B cell (primary cell): ENCODE measurements at regions not wholly inside any gene's neighbourhood (a gene's known extent, or its start where the extent isn't known, plus 50 kb on each side); places are given as distances from the start of the nearest gene placed in this dataset.

Source experiments
- ATAC-seq: fragments of 200-7000 bp; cut with Tn5 transposase; one replicate; pipeline ENCODE4 v1.10.0; 2021; ENCODE audit warnings: low read depth, mild to moderate bottlenecking, moderate number of reproducible peaks, moderate library complexity
- CTCF ChIA-PET: fragments of 350-600 bp; sonication (Branson Sonifier 250); formaldehyde crosslinking; loops from one replicate; lab custom pipeline; 2021; ENCODE audit warnings: antibody characterized with exemption, inconsistent platforms; lab: Charles Lee
- POLR2A ChIA-PET: fragments of 350-600 bp; sonication (Branson Sonifier 250); formaldehyde crosslinking; loops from one replicate; lab custom pipeline; 2021; ENCODE audit warnings: antibody characterized with exemption; lab: Charles Lee
- DNase-seq: peaks from one replicate; pipeline ENCODE4 v3.0.0; 2013
- H2AFZ ChIP-seq: 2 replicates; pipeline ENCODE4 v1.6.1; 2012; ENCODE audit warnings: mild to moderate bottlenecking, low read depth, low read length; ENCODE audit not compliant: insufficient read depth, poor library complexity, severe bottlenecking
- H3K27ac ChIP-seq, 2 donors: 1 replicate in 1 of 2; 2 replicates in 1 of 2; pipeline ENCODE4 v1.5.1; 2012 to 2013; ENCODE audit warnings: low read length in 2 of 2, mild to moderate bottlenecking in 2 of 2, moderate library complexity in 1 of 2
- H3K27me3 ChIP-seq, 4 experiments: fragments of 200-600 bp in 1 of 4; sonication (generic) in 1 of 4; replicated peaks in 1 of 4; 1 replicate in 2 of 4; 2 replicates in 2 of 4; pipeline versions ENCODE4 v1.6.1 to v1.7.0; 2013 to 2016; ENCODE audit warnings: low read length in 3 of 4, mild to moderate bottlenecking in 2 of 4, mixed read lengths in 1 of 4, moderate library complexity in 1 of 4; ENCODE audit not compliant: insufficient read depth in 4 of 4, control insufficient read depth in 3 of 4; ENCODE audit errors: control extremely low read depth in 1 of 4
- H3K36me3 ChIP-seq, 2 experiments: replicated peaks in 1 of 2; 1 replicate in 1 of 2; 2 replicates in 1 of 2; pipeline versions ENCODE4 v1.6.1 to v1.7.1; 2013; ENCODE audit warnings: low read length in 1 of 2; ENCODE audit not compliant: insufficient read depth in 2 of 2, control insufficient read depth in 1 of 2; ENCODE audit errors: control extremely low read depth in 1 of 2, extremely low read depth in 1 of 2
- H3K4me1 ChIP-seq, 2 donors: fragments of 200-600 bp in 1 of 2; sonication (generic) in 1 of 2; 1 replicate in 1 of 2; 2 replicates in 1 of 2; pipeline versions ENCODE4 v1.5.1 to v1.6.1; 2013 to 2017; ENCODE audit warnings: low read length in 2 of 2; ENCODE audit not compliant: control insufficient read depth in 2 of 2, insufficient read depth in 2 of 2
- H3K4me2 ChIP-seq: replicated peaks from 2 replicates; pipeline ENCODE3; 2012; ENCODE audit warnings: mild to moderate bottlenecking, low read depth, low read length; ENCODE audit not compliant: poor library complexity, severe bottlenecking
- H3K4me3 ChIP-seq, 5 experiments: fragments of 200-600 bp in 1 of 5; sonication (generic) in 1 of 5; 1 replicate in 3 of 5; 2 replicates in 2 of 5; pipeline versions ENCODE4 v1.5.1 to v1.7.0; 2011 to 2016; ENCODE audit warnings: low read length in 4 of 5, mild to moderate bottlenecking in 4 of 5, low read depth in 2 of 5, control low read depth in 1 of 5, moderate library complexity in 1 of 5; ENCODE audit not compliant: insufficient read depth in 1 of 5; ENCODE audit errors: control extremely low read depth in 1 of 5, extremely low read depth in 1 of 5
- H3K79me2 ChIP-seq: fragments of 200-600 bp; sonication (generic); one replicate; pipeline ENCODE4 v1.6.0; 2016; ENCODE audit warnings: low read length; ENCODE audit not compliant: control insufficient read depth, insufficient read depth
- H3K9ac ChIP-seq: fragments of 200-600 bp; sonication (generic); 2 replicates; pipeline ENCODE4 v1.6.1; 2017; ENCODE audit warnings: mild to moderate bottlenecking, low read length, moderate library complexity
- H3K9me3 ChIP-seq, 3 donors: one replicate each; pipeline versions ENCODE4 v1.6.1 to v1.7.1; 2013; ENCODE audit warnings: low read length in 2 of 3; ENCODE audit not compliant: control insufficient read depth in 2 of 3, insufficient read depth in 1 of 3; ENCODE audit errors: control extremely low read depth in 1 of 3
- H4K20me1 ChIP-seq: 2 replicates; pipeline ENCODE4 v1.6.0; 2012; ENCODE audit warnings: mild to moderate bottlenecking, low read length; ENCODE audit not compliant: insufficient read depth, control insufficient read depth, poor library complexity, severe bottlenecking
- H3K27ac Mint-ChIP-seq: one replicate; pipeline ENCODE4 v1.8.0; 2021; ENCODE audit warnings: mixed read lengths
- H3K27me3 Mint-ChIP-seq: one replicate; pipeline ENCODE4 v1.8.0; 2021; ENCODE audit warnings: mixed read lengths
- H3K4me1 Mint-ChIP-seq: one replicate; pipeline ENCODE4 v1.8.0; 2021; ENCODE audit warnings: mixed read lengths
- H3K4me3 Mint-ChIP-seq: one replicate; pipeline ENCODE4 v1.8.0; 2021; ENCODE audit warnings: mixed read lengths
- H3K9me3 Mint-ChIP-seq: one replicate; pipeline ENCODE4 v1.8.0; 2022; ENCODE audit warnings: mixed read lengths; ENCODE audit not compliant: insufficient read depth
- EZH2 ChIP-seq: IDR thresholded peaks from 2 replicates; pipeline ENCODE4 v1.6.1; 2012; ENCODE audit warnings: borderline replicate concordance, low read depth, mild to moderate bottlenecking, moderate library complexity, low read length; ENCODE audit not compliant: insufficient read depth, poor library complexity, severe bottlenecking
- WGBS: methylation state at CpG from one replicate; pipeline ENCODE4 v1.1.5; 2013; ENCODE audit warnings: missing lambda C conversion rate; ENCODE audit not compliant: insufficient coverage; 5-methylcytosine and 5-hydroxymethylcytosine counted together
- intact Hi-C: fragments of 100-400 bp; cut with micrococcal nuclease; formaldehyde crosslinking; loops from one replicate; pipeline ENCODE4 v1.10.0; 2022
- TF ChIP-seq, protein P1 (sequence below): fragments of 200-600 bp; IDR thresholded peaks from one replicate; pipeline ENCODE4 v1.8.0; 2022; ENCODE audit warnings: antibody characterized with exemption, mild to moderate bottlenecking

DNA sequence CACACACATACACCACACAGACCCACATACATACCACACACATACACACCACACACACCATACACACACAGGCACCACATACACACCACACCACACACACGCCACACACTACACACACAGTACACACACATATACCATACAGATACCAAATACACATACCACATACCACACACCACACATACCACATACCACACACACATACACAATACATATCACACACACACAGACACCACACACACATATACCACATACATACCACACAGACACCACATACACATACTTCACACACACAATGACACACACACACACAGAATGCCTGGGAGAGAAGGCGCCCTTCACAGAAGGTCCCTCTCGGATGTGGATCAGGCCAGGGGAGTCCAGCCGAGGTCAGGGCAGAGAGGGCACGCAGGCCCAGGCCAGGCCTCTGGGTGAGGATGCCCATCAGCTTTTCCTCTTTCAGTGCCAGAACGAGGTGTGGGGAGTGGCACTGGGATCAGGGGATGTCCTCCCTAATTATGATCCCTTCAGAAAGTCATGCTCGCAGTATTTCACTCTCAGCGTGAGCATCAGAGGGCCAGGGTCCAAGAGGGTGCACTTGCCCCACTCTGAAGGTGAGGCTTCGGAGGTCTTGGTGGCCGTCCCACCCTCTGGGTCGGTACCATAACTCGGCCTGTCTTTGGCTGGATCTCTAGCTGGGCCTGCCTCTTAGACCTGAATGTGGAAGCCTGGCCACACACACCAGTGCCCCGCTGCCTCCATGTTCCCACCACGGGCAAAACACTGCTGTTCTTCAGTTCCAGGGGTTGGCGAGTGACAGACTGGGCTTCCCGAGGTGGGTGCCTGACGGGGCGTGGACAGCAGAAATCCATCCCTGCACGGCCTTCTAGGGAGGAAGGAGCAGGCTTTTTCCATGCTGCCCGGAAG is 70.6 kb upstream of the ODC1 start:
- H3K27ac ChIP-seq: no peak overlapping the region
- WGBS: 93% methylated on average over 19 of the region's 20 CpGs
- ATAC-seq (no peak), DNase-seq (no peak)
- no peaks in the 10 kb centered on the region for H3K27me3 ChIP-seq
- H3K4me2 ChIP-seq: no peak overlapping the region
- peaks cover 0 to 24% (median 18%) of the 10 kb centered on the region in 3 donors for H3K9me3 ChIP-seq
- TF ChIP-seq, protein P1, sequence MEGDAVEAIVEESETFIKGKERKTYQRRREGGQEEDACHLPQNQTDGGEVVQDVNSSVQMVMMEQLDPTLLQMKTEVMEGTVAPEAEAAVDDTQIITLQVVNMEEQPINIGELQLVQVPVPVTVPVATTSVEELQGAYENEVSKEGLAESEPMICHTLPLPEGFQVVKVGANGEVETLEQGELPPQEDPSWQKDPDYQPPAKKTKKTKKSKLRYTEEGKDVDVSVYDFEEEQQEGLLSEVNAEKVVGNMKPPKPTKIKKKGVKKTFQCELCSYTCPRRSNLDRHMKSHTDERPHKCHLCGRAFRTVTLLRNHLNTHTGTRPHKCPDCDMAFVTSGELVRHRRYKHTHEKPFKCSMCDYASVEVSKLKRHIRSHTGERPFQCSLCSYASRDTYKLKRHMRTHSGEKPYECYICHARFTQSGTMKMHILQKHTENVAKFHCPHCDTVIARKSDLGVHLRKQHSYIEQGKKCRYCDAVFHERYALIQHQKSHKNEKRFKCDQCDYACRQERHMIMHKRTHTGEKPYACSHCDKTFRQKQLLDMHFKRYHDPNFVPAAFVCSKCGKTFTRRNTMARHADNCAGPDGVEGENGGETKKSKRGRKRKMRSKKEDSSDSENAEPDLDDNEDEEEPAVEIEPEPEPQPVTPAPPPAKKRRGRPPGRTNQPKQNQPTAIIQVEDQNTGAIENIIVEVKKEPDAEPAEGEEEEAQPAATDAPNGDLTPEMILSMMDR: no peak
- TF ChIP-seq EZH2: no peak
- H3K4me1 Mint-ChIP-seq: no peaks in the 10 kb centered on the region
- no peak overlapping the region for H3K4me3 ChIP-seq
- no peak overlapping the region for H3K4me3 Mint-ChIP-seq
- no peak overlapping the region for H3K9ac ChIP-seq
- POLR2A ChIA-PET: no interaction called here
- peaks cover 10% of the 10 kb centered on the region for H3K9me3 Mint-ChIP-seq
- H3K27me3 Mint-ChIP-seq: peaks cover 3% of the 10 kb centered on the region
- no peaks in the 10 kb centered on the region for H3K79me2 ChIP-seq
- no peak overlapping the region for H2AFZ ChIP-seq
- H3K27ac Mint-ChIP-seq: no peak overlapping the region
- no peaks in the 10 kb centered on the region for H3K36me3 ChIP-seq
- H3K4me1 ChIP-seq: no peaks in the 10 kb centered on the region
- no peaks in the 10 kb centered on the region for H4K20me1 ChIP-seq
- CTCF ChIA-PET: no interaction called here
- intact Hi-C loops: no loop called here

DNA sequence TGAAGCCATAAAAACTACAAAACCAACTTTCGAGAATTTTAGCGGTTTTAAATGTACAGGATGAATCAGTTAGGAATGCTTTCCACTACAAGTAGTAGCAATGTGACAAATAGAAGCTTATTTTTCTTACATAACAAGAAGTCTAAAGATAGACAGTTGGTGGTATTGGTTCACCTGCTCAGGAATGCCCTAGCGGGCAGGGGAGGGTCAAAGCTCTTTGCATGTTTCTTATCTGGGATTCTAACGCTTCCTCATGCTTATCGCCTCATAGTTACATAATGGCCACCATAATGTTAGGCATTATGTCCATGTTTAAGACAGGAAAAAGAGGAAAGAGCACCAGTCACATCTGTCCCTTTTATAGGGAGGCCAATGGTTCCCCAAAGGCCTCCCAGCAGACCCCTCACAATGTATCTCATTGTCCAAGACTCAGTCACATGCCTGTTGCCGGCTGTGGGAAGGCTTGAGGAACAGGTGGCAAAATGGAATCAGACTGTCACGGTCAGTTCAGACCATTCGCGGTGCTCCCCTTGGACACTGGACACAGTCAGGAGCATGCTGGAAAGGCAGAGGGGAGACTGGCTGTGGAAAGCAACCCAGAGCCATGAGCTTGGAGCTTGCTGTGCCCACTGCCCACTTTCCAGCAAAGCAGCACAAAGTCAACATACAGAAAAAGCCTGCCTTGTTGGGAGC is 69.4 kb upstream of the ODC1 start:
- ChIA-PET CTCF (no interaction called here), POLR2A (no interaction called here)
- no peaks in the 10 kb centered on the region for H3K4me1 Mint-ChIP-seq
- H4K20me1 ChIP-seq: no peaks in the 10 kb centered on the region
- intact Hi-C loops: no loop called here
- peaks cover 0 to 4% (median 0%) of the 10 kb centered on the region in 4 experiments for H3K27me3 ChIP-seq
- H3K79me2 ChIP-seq: no peaks in the 10 kb centered on the region
- H3K9me3 Mint-ChIP-seq: peaks cover 10% of the 10 kb centered on the region
- peaks cover 0 to 24% (median 18%) of the 10 kb centered on the region in 3 donors for H3K9me3 ChIP-seq
- no peak overlapping the region for H3K27ac Mint-ChIP-seq
- H3K9ac ChIP-seq: no peak overlapping the region
- no peaks in the 10 kb centered on the region for H3K4me1 ChIP-seq
- ATAC-seq: no peak
- H2AFZ ChIP-seq: no peak overlapping the region
- TF ChIP-seq EZH2: no peak
- TF ChIP-seq, protein P1: no peak
- WGBS: 98% methylated on average over 6 of the region's 9 CpGs
- DNase-seq: no peak
- no peaks in the 10 kb centered on the region for H3K27me3 Mint-ChIP-seq
- H3K36me3 ChIP-seq: no peaks in the 10 kb centered on the region
- H3K4me2 ChIP-seq: no peak overlapping the region
- H3K27ac ChIP-seq: no peak overlapping the region
- H3K4me3 ChIP-seq: no peak overlapping the region
- H3K4me3 Mint-ChIP-seq: no peak overlapping the region
